ENCODE measurements at regions not wholly inside any gene's neighbourhood (a gene's known extent, or its start where the extent isn't known, plus 50 kb on each side); places are given as distances from the start of the nearest gene placed in this dataset.

- no peak for DNase-seq
Observed at GRCh38 chr10:10612151-10612550, 405.5 kb upstream of the CELF2 start.

GRCh38 chr10:10613656-10614244, 403.9 kb upstream of the CELF2 start:
- DNase-seq, result no peak

GRCh38 chr10:10617686-10618085, 400.0 kb upstream of the CELF2 start:
- DNase-seq, result no peak

GRCh38 chr10:10618139-10618538, 399.5 kb upstream of the CELF2 start:
- DNase-seq, result no peak

- DNase-seq, result no peak
Observed at GRCh38 chr10:10623958-10624566, 393.6 kb upstream of the CELF2 start.

- DNase-seq, result no peak
Observed at GRCh38 chr10:10624567-10624962, 393.1 kb upstream of the CELF2 start.

- DNase-seq, result no peak
Observed at GRCh38 chr10:10625491-10625890, 392.2 kb upstream of the CELF2 start.

- no peak for DNase-seq
Observed at GRCh38 chr10:10626734-10627133, 390.9 kb upstream of the CELF2 start.

GRCh38 chr10:10627414-10627813, 390.3 kb upstream of the CELF2 start:
- no peak for DNase-seq

- DNase-seq, result no peak
Observed at GRCh38 chr10:10629512-10629911, 388.2 kb upstream of the CELF2 start.

GRCh38 chr10:10630281-10630680, 387.4 kb upstream of the CELF2 start:
- no peak for DNase-seq

GRCh38 chr10:10630782-10631181, 386.9 kb upstream of the CELF2 start:
- no peak for DNase-seq

- no peak for DNase-seq
Observed at GRCh38 chr10:10642189-10642588, 375.5 kb upstream of the CELF2 start.

- no peak for DNase-seq
Observed at GRCh38 chr10:10642751-10643150, 374.9 kb upstream of the CELF2 start.

GRCh38 chr10:10644008-10644646, 373.5 kb upstream of the CELF2 start:
- DNase-seq, result no peak

GRCh38 chr10:10644676-10645385, 372.8 kb upstream of the CELF2 start:
- no peak for DNase-seq

- no peak for DNase-seq
Observed at GRCh38 chr10:10647331-10647730, 370.3 kb upstream of the CELF2 start.

- no peak for DNase-seq
Observed at GRCh38 chr10:10657139-10657760, 360.4 kb upstream of the CELF2 start.

- DNase-seq, result no peak
Observed at GRCh38 chr10:10658172-10658785, 359.4 kb upstream of the CELF2 start.

- DNase-seq, result no peak
Observed at GRCh38 chr10:10660054-10660453, 357.6 kb upstream of the CELF2 start.

GRCh38 chr10:10661176-10661575, 356.5 kb upstream of the CELF2 start:
- no peak for DNase-seq

GRCh38 chr10:10662716-10663408, 354.8 kb upstream of the CELF2 start:
- DNase-seq, result no peak
